ENCODE measurements at regions not wholly inside any gene's neighbourhood (a gene's known extent, or its start where the extent isn't known, plus 50 kb on each side); places are given as distances from the start of the nearest gene placed in this dataset.

- Histone ChIP-seq H3K27me3 (no peaks in the 10 kb centered on the region), H3K4me1 (no peaks in the 10 kb centered on the region), H3K27ac (no peak overlapping the region), H3K4me3 (no peak overlapping the region), H3K9me3 (no peaks in the 10 kb centered on the region), H3K36me3 (replicated peaks in 1 of 2; ENCODE audit: insufficient read depth in 1 of 2, low read depth in 2 of 2) (no peaks in the 10 kb centered on the region)
- WGBS, 2 donors, result 90 to 93% methylated on average over 7 to 8 of the region's 8 CpGs
- TF ChIP-seq, protein P1, sequence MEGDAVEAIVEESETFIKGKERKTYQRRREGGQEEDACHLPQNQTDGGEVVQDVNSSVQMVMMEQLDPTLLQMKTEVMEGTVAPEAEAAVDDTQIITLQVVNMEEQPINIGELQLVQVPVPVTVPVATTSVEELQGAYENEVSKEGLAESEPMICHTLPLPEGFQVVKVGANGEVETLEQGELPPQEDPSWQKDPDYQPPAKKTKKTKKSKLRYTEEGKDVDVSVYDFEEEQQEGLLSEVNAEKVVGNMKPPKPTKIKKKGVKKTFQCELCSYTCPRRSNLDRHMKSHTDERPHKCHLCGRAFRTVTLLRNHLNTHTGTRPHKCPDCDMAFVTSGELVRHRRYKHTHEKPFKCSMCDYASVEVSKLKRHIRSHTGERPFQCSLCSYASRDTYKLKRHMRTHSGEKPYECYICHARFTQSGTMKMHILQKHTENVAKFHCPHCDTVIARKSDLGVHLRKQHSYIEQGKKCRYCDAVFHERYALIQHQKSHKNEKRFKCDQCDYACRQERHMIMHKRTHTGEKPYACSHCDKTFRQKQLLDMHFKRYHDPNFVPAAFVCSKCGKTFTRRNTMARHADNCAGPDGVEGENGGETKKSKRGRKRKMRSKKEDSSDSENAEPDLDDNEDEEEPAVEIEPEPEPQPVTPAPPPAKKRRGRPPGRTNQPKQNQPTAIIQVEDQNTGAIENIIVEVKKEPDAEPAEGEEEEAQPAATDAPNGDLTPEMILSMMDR (IDR thresholded peaks at IDR 0.05), result no peak
- TF ChIP-seq POLR2A (IDR thresholded peaks at IDR 0.05), result no peak
- ATAC-seq, result peak; percentile 47
- intact Hi-C loops (cut with DNase I), result no loop called here
- DNase-seq, result peak in 2 of 4 donors; percentile 23 to 40
Observed at GRCh38 chr15:62558640-62559380, 393.7 kb upstream of the C2CD4B start.

DNA sequence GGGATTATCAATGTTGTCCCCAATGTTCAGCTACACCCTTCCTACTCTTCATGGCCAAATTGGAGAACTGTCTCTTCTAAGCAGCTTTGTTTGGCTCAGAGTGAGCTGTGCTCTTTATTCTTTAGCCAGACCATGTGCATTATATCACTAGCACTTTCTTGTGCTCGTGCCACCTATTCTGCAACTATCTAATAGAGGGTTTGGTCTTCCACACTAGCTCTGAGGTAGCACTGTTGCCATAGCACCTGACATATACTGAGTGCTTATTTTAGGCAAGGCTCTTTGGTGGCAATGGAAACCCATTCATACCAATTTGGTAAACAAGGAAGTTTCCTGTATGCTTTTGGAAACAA lies 394.3 kb upstream of the C2CD4B start:
- Histone ChIP-seq H3K9me3 (no peaks in the 10 kb centered on the region), H3K27me3 (no peaks in the 10 kb centered on the region), H3K36me3 (replicated peaks in 1 of 2; ENCODE audit: insufficient read depth in 1 of 2, low read depth in 2 of 2) (no peaks in the 10 kb centered on the region), H3K4me3 (no peak overlapping the region), H3K27ac (no peak overlapping the region), H3K4me1 (no peaks in the 10 kb centered on the region)
- ATAC-seq (no peak), DNase-seq (no peak)
- intact Hi-C loops (cut with DNase I), result no loop called here
- WGBS, 2 donors, result 73 to 87% methylated on average over 1 of the region's 1 CpG
- TF ChIP-seq, protein P1 (IDR thresholded peaks at IDR 0.05), result no peak
- TF ChIP-seq POLR2A (IDR thresholded peaks at IDR 0.05), result no peak

GRCh38 chr15:62561059-62561519 lies 396.0 kb upstream of the C2CD4B start:
- Histone ChIP-seq H3K4me1 (no peaks in the 10 kb centered on the region), H3K27ac (no peak overlapping the region), H3K9me3 (no peaks in the 10 kb centered on the region), H3K27me3 (no peaks in the 10 kb centered on the region), H3K36me3 (replicated peaks in 1 of 2; ENCODE audit: insufficient read depth in 1 of 2, low read depth in 2 of 2) (no peaks in the 10 kb centered on the region), H3K4me3 (no peak overlapping the region)
- intact Hi-C loops (cut with DNase I), result no loop called here
- no peak for DNase-seq
- no peak for ATAC-seq
- 92 to 96% methylated on average over 11 of the region's 11 CpGs for WGBS, 2 donors
- TF ChIP-seq POLR2A (IDR thresholded peaks at IDR 0.05), result no peak
- TF ChIP-seq, protein P1 (IDR thresholded peaks at IDR 0.05), result no peak

- no peaks in the 10 kb centered on the region for H3K4me1 ChIP-seq
- no peak for ATAC-seq
- no peak overlapping the region for H3K27ac ChIP-seq
- intact Hi-C loops (cut with DNase I), result no loop called here
- no peaks in the 10 kb centered on the region for H3K36me3 ChIP-seq (replicated peaks in 1 of 2; ENCODE audit: insufficient read depth in 1 of 2, low read depth in 2 of 2)
- no peaks in the 10 kb centered on the region for H3K27me3 ChIP-seq
- no peak overlapping the region for H3K4me3 ChIP-seq
- DNase-seq, result no peak
- H3K9me3 ChIP-seq, result no peaks in the 10 kb centered on the region
- 86 to 90% methylated on average over 8 of the region's 8 CpGs for WGBS, 2 donors
- TF ChIP-seq POLR2A (IDR thresholded peaks at IDR 0.05), result no peak
- TF ChIP-seq, protein P1 (IDR thresholded peaks at IDR 0.05), result no peak
Observed at GRCh38 chr15:62561571-62561970, 396.5 kb upstream of the C2CD4B start.

Measured in body of pancreas (tissue), 4 donors.